SK-N-SH (cell line): ENCODE measurements at regions not wholly inside any gene's neighbourhood (a gene's known extent, or its start where the extent isn't known, plus 50 kb on each side); places are given as distances from the start of the nearest gene placed in this dataset.

ENCODE experiments used
- CTCF ChIP-seq: fragments of 200-600 bp; sonication (generic); IDR thresholded peaks from 2 replicates; pipeline ENCODE4 v1.6.1; 2017; ENCODE audit warnings: antibody characterized with exemption, mild to moderate bottlenecking, moderate library complexity
- EP300 ChIP-seq, 2 experiments: IDR thresholded peaks; 2 replicates each; pipeline versions ENCODE4 v1.4.0 to v1.6.1; 2012; ENCODE audit warnings: borderline replicate concordance in 1 of 2, low read depth in 1 of 2, low read length in 1 of 2
- EZH2phosphoT487 ChIP-seq: fragments of 200-600 bp; sonication (generic); IDR thresholded peaks from 2 replicates; pipeline ENCODE4 v1.6.1; 2017; ENCODE audit warnings: low read depth, mixed run types, mild to moderate bottlenecking, antibody characterized with exemption, moderate library complexity, borderline replicate concordance
- GATA2 ChIP-seq: sonication (generic); formaldehyde crosslinking; IDR thresholded peaks from 2 replicates; pipeline ENCODE4 v1.5.0; 2020; ENCODE audit warnings: mild to moderate bottlenecking, missing genetic modification reagents
- JUND ChIP-seq: IDR thresholded peaks from 2 replicates; pipeline ENCODE4 v1.4.0; 2012
- MAX ChIP-seq: IDR thresholded peaks from 2 replicates; pipeline ENCODE4 v1.4.0; 2012; ENCODE audit warnings: low read depth
- MXI1 ChIP-seq: IDR thresholded peaks from 2 replicates; pipeline ENCODE4 v1.6.1; 2012; ENCODE audit warnings: mild to moderate bottlenecking, low read depth, low read length, improper control_type of control experiment
- NFIC ChIP-seq: IDR thresholded peaks from 2 replicates; pipeline ENCODE4 v1.4.0; 2012; ENCODE audit warnings: borderline replicate concordance
- SIN3A ChIP-seq: IDR thresholded peaks from 2 replicates; pipeline ENCODE4 v1.6.1; 2012; ENCODE audit warnings: low read depth, mild to moderate bottlenecking, low read length, moderate library complexity, borderline replicate concordance
- SMC3 ChIP-seq: IDR thresholded peaks from 2 replicates; pipeline ENCODE4 v1.6.1; 2012; ENCODE audit warnings: low read depth, low read length, improper control_type of control experiment
- YY1 ChIP-seq: IDR thresholded peaks from 2 replicates; pipeline ENCODE4 v1.4.0; 2012; ENCODE audit warnings: low read depth, mild to moderate bottlenecking
- TF ChIP-seq, protein P1 (sequence below): fragments of 150-350 bp; IDR thresholded peaks from 2 replicates; pipeline ENCODE4 v1.6.1; 2017; ENCODE audit warnings: antibody characterized with exemption, low read length, low read depth, borderline replicate concordance

DNA sequence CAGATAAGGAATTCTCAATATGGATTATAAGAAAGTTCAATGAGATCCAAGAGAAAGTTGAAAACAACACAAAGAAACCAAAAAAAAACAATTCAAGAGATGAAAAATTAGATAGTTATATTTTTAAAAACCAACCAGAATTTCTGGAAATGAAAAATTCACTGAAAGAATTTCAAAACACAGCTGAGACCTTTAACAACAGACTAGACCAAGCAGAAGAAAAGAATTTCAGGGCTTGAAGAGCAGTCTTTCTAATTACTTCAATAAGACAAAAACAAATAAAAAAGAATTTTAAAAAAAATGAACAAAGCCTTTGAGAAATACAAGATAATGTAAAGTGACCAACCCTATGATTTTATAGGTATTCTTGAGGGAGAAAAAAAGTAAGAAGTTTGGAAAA, 155.4 kb downstream of the ZMAT3 start:
- TF ChIP-seq NFIC (no peak), YY1 (no peak), MAX (no peak), EP300 (IDR thresholded peaks at IDR 0.05; ENCODE audit: borderline replicate concordance in 1 of 2, low read depth in 1 of 2, low read length in 1 of 2) (no peak), CTCF (no peak), EZH2phosphoT487 (no peak), MXI1 (no peak), GATA2 (CRISPR knock-in tag) (no peak), SIN3A (no peak), SMC3 (no peak), JUND (no peak)
- TF ChIP-seq, protein P1, sequence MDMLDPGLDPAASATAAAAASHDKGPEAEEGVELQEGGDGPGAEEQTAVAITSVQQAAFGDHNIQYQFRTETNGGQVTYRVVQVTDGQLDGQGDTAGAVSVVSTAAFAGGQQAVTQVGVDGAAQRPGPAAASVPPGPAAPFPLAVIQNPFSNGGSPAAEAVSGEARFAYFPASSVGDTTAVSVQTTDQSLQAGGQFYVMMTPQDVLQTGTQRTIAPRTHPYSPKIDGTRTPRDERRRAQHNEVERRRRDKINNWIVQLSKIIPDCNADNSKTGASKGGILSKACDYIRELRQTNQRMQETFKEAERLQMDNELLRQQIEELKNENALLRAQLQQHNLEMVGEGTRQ: no peak
